Activated CD8-positive, alpha-beta memory T cell treated with anti-CD3 and anti-CD28 coated beads for 36 hours (primary cell): ENCODE measurements at regions not wholly inside any gene's neighbourhood (a gene's known extent, or its start where the extent isn't known, plus 50 kb on each side); places are given as distances from the start of the nearest gene placed in this dataset.

ENCODE experiments used
- CTCF ChIA-PET: fragments of 350-600 bp; sonication (Branson Sonifier 250); formaldehyde crosslinking; loops from one replicate; lab custom pipeline; 2021; ENCODE audit warnings: antibody characterized with exemption; lab: Charles Lee
- POLR2A ChIA-PET: fragments of 350-600 bp; sonication (Branson Sonifier 250); formaldehyde crosslinking; loops from one replicate; lab custom pipeline; 2021; ENCODE audit warnings: antibody characterized with exemption; lab: Charles Lee

DNA sequence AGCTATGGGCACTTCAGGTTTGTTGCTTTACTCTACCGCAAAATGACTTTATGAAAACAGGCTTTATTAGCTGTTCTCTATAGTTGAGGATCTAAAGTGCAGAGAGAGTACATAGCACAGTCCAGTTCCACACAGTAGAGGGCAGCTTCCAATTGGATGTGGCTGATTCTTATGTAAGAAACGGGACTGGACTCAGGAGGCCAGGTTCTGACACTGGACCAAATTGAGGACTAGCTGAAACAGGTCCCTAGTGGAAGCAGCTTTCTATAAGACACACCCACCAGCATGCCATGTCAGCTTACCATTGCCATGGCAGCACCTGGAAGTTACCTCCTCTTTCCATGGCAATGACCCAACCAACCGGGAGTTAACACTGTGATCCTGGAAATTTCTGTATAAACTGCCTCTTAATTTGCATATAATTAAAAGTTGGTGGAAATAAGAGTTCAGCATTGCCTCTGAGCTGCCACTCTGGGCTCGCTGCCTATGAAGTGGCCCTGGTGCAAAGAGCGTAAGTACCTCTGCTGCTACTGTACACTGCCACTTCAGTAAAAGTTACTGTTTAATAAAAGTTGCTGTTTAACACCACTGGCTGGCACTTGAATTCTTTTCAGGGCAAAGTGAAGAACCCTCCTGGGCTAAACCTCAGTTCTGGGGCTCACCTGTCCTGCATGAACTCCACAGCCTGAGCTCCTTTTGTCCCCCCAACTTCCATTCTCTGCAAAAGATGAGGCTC is 211.9 kb upstream of the SLC10A2 start:
- CTCF ChIA-PET, result no interaction called here
- POLR2A ChIA-PET, result no interaction called here

DNA sequence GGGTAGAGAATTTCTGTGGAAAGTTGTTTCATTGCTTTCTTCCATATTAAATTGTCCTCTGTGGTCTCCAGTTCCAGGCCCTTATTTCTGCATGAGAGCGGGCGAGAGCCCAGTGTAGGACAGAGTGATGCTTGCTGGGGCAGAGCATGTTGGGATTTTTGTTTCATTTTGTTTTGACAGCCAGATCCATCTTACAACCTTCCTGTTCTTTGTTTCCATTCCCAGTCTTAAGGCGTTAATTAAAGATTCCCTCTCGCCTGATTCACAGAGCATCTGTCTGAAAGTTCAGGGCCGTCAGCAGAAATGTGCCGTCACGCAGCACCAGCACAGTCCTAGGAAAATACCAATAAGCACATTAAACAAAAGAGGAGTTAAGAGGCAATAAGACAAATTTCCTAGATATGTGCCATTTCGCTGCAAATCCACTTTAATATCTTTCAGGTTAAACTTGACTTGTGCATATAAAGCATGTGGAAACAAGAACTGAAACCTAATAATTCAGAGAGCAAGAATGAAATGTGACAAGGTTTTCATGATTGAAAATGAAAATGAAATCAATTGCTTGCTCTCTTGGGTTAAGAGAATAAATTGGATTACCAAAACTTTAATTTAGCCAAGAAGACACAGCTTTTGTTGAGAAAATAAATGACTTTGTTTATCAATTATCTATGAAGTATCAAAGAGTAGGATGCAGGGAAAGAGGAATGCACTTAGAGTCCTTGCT is 210.7 kb upstream of the SLC10A2 start:
- CTCF ChIA-PET, result no interaction called here
- POLR2A ChIA-PET, result no interaction called here

DNA sequence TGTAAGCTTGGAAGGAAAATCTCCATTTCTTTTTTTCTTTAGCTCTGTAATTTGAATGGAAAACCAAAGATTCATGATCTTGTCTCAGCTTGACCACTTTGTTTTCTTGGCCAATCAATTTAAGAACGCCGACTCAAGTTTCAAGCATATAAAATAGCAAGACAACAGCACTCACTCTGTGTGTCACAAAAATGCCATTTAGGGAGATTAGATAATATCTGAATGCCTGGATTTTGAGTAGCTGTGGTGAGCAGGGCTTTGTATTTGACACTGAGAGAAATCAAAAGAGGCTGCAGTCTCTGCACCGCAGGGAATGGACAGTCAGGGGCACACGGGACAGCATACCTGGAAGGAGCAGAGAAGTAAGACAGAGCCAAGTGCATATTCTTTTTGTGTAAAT is 209.5 kb upstream of the SLC10A2 start:
- CTCF ChIA-PET, result no interaction called here

DNA sequence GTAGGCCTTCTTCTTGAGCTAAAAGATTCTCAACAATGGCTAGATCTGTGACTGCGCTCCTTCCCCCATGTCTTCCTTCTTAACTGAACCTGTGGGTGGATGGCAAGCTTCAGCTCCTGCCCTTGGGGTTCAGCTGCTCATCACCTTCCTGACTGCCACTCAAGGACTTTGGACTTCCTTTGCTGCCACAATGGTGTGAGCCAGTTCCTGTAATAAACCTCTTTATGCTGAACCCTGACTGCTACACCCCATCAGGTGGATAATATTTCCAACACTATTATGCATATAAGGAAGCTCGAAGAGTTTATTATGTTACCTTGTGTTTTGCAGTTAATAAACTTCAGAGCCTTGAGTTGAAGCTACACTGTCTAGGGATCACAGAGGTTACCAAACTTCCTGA is 208.9 kb upstream of the SLC10A2 start:
- ChIA-PET POLR2A (no interaction called here), CTCF (no interaction called here)

More for the DNA sequence above, 209.5 kb upstream of the SLC10A2 start:
- POLR2A ChIA-PET, result no interaction called here

DNA sequence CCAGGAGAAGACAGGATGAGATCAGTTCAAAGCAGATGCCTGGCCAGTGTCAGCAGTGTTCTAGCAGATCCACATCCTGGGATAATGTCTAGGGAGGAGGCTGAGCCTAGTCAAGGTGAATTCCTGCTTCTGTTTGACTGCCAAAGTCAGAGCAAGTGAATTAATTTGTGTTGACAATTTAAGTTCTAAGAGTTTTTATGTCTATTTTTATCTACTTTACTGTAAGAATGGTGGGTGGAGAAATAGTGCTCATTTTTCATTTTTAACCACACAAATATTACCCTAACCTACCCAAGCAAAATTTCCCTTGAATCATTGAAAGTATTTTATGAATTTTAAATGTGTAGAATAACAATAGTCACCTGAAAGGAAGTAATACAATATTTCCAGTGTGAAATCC is 207.6 kb upstream of the SLC10A2 start:
- ChIA-PET POLR2A (no interaction called here), CTCF (no interaction called here)

DNA sequence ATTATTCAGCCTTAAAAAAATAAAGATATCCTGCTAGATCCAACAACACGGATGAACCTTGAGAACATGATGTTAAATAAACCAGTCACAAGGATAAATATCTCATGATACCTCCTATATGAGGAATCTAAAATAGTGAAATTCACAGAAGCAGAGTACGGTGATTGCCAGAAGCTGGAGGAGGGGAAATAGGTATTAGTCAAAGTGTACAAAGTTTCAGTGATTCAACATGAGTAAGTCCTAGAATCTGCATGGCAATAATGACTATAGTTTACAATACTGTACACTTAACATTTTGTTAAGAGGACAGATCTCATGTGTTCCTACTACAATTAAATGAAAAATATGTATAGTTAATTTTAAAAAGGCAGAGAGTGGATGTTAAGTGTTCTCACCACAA is 206.6 kb upstream of the SLC10A2 start:
- ChIA-PET CTCF (no interaction called here), POLR2A (no interaction called here)

DNA sequence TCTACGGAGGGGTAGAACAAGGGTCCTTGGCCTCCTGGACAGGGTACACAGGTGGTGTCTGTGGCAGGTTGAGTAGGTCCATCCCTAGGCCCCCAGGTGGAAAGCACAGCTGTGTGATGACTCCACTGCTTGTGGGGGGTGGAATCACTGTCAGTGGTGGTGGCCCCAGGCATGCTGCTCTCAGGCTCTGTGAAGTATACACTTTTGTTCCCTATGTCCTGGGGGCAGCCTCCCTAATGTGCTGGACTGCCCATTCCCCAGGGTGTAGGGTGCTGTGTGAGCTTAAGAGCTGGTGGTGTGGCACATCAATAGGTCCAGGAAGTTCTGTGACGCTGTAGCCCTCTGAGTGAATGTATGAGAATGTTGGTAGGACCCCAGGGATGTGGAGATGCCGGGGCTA is 197.2 kb upstream of the SLC10A2 start:
- POLR2A ChIA-PET, result no interaction called here
- CTCF ChIA-PET, result no interaction called here

DNA sequence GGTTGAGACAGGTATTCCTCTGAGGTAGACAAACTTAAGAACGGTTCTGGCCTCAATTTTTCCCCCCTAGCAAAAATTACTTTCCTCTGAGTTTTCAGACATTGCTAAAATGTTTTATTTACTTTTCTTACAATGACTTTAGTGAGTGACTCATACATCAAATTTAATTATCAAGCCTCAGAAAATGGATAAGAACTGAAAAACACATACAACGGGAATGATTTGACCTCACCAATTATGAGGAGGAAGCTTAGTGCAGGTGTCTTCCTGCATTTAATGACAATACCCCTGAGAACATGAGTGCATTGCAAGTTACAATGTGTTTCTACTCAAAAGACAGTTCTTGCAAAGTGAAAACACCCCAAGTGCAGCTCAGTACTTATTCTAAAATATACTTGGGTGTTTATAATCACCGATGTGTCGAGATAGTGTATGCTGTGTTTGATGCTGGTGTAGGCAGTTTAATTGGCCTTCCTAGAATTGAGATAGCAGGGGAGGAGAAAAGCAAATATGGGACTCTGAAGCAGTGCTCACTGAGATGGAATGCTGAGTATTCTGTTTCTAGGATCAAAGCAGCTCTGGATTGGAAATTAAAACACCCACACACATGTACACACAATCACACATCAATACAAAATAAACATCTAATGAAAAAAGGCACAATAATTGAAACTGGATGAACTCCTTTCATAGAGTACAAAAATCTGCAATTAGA is 189.5 kb upstream of the SLC10A2 start:
- CTCF ChIA-PET, result no interaction called here
- POLR2A ChIA-PET, result no interaction called here

DNA sequence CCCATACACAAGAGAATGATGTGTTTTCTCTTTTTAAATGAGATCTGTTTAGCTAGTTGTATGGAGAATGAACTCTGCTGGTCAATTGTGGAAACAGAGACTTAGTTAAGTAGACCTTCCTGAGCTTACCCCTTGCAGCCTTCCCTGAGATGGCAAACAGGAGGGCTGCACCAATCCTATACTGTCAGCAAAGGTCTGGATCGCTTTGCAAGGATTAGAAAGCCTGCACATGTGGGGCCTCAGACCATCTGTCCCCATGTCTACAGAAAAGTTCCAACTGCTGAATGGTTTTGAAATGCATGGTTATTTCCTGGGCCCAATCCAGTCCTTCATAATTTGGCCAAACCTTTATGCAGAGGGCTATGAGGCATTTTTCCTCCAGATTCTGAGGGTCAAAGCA is 183.9 kb upstream of the SLC10A2 start:
- ChIA-PET CTCF (no interaction called here), POLR2A (no interaction called here)

DNA sequence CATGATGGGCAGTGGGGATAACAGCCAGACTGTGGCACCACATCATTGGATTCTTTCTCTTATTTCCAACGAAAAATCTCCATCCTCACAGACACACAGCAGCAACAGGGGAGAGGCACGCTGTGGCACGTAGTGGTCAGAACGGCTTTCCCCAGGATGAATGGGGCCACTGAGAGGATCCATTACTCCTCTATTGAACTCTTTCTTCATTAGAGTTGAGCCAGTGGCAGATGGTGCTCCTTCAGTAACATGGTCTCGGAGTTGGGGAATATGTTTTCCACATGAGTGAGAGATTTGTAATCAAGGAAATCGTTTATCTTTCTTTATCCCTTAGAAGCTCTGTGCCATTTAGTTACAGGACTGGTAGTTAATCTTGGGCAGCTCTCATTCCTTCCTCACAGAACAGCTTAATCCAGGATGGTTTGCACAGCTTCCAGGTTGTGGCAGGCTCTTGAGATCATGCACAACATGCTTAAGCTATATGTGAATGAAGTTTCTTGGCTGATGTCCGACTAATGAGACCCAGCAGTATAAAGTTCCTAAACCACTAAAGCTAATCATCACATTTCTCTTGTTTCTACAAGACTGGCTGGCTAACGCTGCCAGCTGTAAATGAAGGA is 180.5 kb upstream of the SLC10A2 start:
- CTCF ChIA-PET, result no interaction called here
- POLR2A ChIA-PET, result no interaction called here

DNA sequence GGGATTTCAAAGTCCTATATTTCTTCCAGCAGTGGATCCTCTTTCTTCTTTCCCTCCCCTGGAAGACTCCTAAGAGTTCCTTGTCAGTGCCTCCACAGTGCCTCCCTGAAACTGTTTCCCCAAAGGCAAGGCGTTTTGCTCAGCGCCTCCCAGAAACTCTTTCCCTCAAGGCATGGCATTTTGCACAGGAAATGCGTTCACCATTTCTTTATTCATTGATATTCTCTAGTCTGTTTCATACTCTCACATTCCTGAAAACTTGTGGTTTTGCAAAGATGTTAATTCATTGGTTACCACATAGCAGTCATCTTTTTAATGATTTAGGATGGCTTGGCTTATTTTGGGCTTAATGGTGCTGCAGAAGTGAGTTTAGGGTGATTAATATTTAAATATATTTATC is 177.3 kb upstream of the SLC10A2 start:
- ChIA-PET CTCF (no interaction called here), POLR2A (no interaction called here)

DNA sequence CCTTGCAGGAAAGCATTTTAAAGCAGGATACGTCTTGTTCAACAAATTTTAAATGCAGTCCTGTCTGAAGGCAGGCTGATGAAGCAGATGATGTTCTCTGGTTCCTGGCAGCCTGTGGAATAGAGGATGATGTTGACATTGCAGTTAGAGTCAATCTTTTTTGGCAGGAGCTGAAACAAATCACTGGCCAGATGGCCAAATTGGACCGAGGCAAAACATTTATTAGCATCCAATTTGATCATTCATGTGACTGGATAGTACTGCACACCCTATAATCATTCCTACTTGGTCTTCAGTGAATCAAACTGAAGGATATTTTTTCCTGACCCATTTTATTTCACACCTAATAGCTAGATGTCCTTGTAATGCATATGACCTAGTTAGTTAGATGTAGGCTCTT is 172.2 kb upstream of the SLC10A2 start:
- ChIA-PET CTCF (interaction anchor here (0.6 kb wide), 1 partner anchor 1901 kb away, joined by 4 read pairs; no protein-coding TSS in a partner anchor), POLR2A (no interaction called here)

DNA sequence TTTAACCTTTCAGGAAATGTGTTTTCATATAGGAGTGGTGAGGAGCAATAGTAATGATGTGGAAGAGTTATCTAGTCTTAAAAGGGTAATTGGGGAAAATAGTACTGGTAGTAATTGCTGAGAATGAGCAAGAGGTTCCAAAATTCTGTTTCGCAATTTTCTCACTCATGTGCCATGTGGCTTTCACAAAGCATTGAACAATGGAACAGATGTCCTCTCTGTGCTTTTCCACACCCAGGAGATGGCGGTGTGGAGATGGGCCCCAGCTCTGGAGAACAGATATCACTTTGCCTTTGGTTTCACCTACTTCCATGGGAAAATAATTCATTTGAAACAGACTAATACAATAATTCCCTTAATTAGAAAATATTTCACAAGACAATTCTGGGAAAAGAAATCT is 170.0 kb upstream of the SLC10A2 start:
- CTCF ChIA-PET, result no interaction called here
- POLR2A ChIA-PET, result no interaction called here

DNA sequence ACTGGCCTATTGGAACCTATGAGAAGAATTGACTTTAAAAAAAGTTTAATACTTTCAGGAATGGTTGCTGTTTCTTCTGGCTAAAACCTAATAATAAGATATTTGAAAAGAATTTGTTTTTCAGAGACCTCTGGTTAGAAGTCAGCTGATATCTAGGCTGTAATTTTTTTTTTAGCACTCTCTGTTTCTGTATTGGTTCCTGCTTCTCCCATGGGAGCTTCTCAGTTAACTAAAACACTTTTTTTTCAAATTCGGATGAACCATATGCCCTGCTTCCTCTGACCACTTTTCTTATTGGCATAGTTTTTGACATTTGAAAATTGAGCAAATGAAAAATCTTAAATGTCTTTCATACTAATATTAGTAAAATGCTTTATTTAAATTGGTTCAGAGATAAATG is 163.5 kb upstream of the SLC10A2 start:
- ChIA-PET CTCF (no interaction called here), POLR2A (no interaction called here)

DNA sequence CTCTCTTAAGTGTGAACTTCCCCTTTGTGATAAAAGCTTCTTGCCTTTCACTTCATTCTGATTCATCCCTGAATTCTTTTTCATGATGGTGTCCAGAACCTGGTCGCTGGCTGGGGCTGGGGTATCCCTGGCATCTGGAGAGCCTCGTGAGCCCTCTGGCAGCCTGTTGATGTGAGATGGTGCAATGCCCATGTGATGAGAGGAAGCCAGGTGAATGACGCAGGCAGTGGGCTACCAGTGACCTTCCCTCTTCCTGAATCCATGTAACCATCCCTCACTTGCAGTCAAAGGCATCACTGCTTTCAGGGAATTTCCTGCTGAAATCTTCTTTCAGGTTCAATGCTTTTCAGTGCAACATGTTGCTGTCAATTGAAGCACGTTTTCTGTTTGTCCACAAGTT is 158.6 kb upstream of the SLC10A2 start:
- CTCF ChIA-PET, result no interaction called here
- POLR2A ChIA-PET, result no interaction called here

DNA sequence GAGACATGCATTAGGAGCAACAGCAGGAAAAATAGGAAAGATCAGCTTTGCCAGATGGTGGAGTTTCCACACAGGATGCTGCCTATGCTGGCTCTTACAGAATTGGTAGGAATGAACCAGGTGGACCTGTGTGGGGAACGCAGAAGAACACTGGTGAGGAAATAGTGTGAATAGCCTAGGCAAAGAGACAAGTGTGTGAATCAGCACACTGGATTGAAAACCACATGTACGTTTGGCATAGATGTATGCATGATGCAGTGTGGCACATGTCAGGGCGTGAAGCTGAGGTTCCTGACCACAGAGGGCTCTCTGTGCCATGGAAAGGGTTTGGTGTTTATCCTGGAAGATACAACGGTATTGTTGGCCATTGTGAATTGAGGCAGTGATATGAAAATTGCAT is 156.5 kb upstream of the SLC10A2 start:
- ChIA-PET POLR2A (no interaction called here), CTCF (no interaction called here)

DNA sequence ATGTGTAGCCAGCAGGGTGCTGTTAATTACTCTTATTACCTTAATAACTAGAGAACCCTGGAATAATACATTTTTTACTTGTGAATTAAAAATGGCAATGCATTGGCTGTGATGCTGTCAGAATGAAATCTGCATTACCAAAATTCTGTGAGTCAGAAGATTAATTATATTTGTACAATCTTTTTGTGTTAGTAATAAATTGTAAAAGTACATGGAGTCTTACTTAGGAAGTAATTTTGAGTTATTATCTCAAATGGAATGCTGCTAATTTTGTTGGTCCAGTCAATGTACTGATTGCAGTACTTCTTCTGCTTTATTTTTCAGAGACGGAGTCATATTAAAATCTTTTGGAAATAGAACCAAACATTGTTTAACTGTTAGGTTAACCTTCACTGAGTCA is 152.0 kb upstream of the SLC10A2 start:
- POLR2A ChIA-PET, result no interaction called here
- CTCF ChIA-PET, result no interaction called here

DNA sequence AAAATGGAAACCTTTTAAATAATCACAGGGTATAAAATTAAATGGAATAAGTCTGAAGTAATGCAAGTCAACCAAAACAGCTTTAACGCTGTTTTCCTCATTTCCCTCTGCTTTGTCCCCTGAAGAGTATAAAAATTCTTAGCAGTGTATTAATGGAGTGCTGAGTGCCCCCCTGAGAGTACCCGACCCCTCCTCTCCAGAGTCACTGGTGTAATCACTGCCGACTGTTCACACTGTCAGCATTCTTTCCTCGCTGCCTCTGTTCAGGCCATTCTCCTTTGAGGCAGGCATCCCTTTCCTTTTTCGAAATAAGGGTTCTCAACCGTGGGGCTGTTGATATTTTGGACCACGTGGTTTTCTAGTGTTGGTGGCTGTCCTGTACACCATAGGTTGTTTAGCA is 146.9 kb upstream of the SLC10A2 start:
- ChIA-PET POLR2A (no interaction called here), CTCF (no interaction called here)

DNA sequence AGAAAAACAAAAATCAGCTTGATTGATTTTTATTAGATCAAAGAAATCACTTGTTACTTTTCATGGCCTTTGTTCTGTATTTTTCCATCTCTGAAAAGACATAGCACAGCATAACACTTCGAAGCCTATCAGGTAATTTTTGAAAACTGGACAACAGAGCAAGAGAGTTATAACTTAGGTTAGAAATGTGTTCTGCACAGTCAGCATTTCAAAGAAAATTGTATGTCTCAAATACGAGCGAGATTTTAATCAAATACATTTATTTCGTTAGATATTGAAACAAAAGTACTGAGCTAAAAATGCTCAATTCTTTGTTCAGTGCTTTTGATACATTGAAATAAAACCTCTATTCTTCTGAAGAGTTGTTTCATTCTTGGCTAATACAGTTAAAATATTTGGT is 144.1 kb upstream of the SLC10A2 start:
- ChIA-PET CTCF (no interaction called here), POLR2A (no interaction called here)

DNA sequence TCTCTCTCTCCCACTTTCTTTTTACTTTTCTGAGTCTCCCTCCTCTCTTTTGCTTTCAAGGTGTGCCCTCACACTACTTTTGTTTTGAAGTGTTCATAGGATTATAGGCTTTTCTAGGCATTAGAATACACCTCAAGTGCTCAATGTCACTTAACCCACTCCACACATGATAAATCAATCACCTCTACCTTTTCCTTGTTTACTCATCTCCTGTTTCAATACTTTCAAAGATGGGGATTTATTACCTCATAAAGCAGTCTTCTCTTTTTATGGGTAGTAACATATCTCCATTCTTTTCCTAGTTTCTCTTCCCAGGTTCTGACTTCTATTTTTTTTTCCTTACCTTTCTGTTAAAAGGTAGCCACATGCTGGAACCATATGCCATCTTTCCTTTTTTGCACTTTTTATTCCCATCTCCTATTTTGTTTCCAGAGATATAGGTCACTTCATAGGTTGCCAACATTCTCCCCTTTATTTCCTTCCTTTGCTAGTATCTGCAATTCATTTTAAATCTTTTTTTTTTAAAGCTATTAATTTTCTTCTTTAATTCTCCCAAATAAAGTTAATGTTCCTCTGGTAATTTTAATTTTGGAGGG is 137.6 kb upstream of the SLC10A2 start:
- CTCF ChIA-PET, result no interaction called here
- POLR2A ChIA-PET, result no interaction called here
